IPS-NIHi11 (cell line): ENCODE measurements at regions not wholly inside any gene's neighbourhood (a gene's known extent, or its start where the extent isn't known, plus 50 kb on each side); places are given as distances from the start of the nearest gene placed in this dataset.

ENCODE experiments used
- DNase-seq: peaks from one replicate; pipeline ENCODE4 v3.0.0; 2012; ENCODE audit warnings: mixed read lengths, low spot score

DNA sequence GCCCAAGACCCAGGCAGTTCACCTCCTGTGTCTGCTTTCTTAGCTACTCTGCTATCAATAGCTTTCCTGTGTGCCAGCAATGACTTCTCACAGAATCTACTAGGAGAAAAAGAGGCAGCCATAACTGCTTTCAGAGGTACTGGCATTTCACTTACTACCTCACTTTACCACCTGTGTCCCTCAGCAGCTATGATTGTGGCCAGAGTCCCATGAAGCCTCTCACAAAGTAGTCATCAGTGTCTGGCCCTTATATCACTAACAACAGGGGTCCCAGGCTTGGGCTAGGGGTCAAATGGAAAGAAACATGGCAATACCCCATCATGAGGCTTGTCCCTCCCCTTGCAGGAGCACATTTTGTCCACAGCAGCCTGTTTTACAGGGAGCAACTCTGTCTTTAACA is 62.7 kb upstream of the EPS8L3 start:
- DNase-seq: no peak

DNA sequence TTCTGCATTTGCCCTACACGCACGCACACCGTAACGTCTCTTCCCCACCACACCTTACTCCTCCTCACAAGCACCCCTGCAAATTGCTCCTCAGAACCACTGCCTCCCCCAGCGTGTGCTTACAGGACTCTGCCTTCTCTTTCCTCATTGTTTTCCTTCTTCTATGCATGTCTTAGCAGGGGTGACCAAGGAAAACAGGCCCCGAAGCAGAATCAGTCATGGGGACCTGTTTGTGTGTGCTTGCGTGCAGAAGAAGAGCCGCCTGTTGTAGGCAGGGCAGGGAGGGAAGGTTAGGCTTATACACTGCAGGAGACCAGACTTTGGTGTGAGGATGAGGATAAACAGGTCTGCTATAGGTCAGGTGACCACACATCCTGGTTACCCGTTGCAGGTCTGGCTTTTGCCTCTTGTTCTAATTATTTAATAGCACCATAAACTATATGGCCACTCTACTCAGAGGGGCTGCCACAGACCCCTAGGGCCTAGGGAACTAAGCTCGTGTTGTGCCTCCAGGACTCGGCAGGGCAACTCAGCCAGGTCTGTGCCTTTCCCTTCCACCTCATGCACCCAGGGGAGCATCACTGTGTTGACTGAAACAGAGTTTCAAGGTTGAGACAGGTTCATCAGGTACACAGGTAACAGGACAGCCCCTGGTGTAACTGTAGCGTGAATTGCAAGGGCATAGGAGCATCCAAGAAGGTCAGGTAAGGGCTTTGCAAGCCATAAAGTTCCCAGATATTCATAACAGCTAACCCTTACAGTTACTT is 60.8 kb upstream of the EPS8L3 start:
- DNase-seq: no peak

DNA sequence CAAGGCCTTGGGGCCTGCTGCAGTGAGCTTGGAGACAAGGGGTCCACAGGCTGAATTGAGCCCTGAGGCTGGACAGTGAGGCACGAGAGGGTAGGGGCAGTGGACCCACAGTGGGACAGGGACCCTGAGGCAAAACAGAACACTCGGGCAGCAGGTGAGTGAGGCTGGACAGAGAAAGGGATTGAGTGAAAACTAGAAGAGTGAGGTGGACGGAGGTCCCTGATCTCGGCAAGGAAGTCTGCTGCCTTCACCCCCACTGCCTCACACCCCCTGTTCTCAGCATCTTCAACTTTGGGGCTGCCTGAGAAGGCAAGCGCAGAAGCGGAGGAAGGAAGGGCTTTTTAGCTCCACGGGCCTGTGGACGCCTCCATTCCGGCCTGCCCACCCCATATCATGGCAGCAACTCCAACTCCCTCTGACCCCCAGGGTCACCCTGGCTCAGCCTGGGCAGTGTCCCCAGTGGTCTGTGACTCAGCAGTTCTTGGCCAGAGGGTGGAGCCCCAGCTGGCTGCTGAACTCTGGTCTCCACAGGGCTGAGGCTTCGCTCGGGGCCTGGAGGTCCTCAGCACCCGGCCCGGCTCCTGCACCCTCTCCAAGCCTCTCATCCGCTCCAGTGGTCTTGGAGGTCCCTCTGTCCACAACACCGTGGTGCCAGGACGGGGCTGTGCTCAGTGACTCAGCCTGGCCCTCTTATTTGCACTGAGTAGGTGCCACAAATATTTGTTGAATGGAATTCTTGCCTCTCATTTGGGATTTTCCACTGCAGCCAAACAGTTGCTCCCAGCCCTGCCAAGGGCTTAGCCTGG is 60.0 kb upstream of the EPS8L3 start:
- DNase-seq: no peak

DNA sequence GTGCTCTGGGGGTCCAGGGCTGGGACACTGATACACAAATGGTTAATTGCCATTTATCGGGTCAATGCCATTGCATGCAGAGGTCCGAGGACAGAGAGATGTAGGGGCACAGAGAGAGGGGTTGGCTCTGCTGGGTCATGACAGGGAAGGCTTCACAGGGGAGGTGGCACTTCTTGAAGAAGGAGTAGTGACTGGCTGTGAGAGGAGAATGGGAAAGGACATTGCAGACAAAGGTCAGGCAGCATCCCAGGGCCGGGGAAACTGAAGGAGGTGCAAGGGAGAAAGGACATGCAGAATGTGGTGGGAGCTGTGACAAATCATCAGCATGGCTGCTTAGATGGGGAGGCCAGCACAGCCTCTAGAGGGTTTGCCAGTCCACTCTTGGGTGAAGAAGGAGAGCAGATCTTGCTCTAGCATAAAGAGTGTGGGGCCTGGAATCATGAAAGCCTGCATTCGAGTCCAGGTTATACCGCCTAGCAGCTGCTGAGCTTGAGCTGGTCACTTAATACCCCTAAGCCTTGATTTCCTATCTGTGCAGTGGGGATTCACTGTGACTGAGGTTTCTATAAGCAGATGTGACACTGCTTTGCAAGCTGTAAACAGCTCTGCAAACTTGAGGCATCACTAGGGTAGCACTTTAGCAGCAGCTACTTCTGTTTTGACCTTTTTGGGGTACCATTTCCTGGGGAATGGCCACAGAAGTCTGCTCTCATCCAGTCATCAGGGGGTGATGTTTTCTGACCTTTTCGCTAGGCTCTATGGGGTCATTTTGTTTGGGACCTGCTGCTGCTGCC is 59.2 kb upstream of the EPS8L3 start:
- no peak for DNase-seq

DNA sequence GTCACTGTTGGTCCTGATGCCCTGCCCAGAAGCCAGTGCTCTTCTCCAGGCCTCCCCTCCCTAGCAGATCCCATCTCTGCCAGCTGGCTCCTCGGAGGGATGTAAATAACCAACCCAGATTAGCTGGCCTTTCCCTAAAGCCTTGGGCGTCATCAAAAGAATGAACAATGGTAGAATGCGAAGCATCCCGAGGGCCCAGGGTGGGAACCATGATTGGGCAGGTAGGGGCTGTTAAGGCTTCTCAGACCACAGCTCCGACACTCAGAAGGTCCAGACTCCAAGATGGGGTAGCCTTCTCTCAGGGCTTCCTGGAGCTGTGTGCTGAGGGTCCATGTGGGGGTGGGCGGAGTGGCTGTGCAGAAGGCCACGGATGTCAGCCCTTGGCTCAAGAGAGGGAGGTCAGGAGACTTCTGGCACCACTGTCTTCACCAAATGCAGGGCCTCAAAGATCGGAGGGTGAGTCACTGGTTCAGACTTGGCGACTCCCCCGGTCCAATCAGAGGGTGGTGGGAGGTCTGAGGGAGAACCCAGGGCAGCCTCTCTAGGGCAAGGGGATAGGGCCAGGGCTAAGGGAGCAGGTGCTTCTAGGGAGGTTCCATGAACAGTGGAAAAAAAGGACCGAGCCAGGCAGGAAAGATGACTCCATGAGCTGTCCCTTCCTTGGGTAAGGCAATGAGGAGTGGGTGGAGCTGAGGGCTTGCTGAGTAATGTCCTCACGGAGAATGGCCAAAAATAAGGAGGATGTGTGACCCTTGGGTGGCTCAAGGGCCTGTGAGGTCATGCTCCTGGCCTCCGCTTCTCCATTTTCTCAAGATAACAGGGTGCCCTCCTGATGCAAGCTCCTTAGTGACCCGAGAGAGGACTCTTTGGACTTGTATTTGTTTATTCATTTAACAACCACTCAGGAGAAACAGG is 58.4 kb upstream of the EPS8L3 start:
- DNase-seq: no peak

DNA sequence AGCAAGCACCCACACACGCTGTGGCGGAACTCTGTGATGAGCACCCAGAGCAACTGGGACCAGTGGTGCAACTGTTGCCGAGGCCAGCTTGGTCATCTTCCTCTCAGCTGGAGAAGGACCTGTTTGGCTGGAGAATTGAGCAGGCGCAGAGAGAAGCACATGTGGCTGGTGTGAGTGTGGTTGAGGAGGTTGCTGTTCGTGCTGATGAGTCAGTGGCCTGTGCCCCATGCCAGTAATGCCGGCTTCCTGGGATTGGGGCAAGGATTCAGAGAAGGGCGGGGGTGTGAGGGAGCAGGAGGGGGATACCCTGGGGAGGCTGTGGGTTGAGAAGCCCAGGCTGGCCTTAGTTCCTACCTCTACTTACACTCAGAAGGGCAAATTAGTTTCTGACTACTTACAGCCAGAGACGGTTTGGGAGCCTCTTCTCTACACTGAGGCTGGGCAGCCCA is 57.5 kb upstream of the EPS8L3 start:
- DNase-seq: peak; percentile 37

GRCh38 chr1:109819906-109820305 is 56.2 kb upstream of the EPS8L3 start:
- DNase-seq: no peak

DNA sequence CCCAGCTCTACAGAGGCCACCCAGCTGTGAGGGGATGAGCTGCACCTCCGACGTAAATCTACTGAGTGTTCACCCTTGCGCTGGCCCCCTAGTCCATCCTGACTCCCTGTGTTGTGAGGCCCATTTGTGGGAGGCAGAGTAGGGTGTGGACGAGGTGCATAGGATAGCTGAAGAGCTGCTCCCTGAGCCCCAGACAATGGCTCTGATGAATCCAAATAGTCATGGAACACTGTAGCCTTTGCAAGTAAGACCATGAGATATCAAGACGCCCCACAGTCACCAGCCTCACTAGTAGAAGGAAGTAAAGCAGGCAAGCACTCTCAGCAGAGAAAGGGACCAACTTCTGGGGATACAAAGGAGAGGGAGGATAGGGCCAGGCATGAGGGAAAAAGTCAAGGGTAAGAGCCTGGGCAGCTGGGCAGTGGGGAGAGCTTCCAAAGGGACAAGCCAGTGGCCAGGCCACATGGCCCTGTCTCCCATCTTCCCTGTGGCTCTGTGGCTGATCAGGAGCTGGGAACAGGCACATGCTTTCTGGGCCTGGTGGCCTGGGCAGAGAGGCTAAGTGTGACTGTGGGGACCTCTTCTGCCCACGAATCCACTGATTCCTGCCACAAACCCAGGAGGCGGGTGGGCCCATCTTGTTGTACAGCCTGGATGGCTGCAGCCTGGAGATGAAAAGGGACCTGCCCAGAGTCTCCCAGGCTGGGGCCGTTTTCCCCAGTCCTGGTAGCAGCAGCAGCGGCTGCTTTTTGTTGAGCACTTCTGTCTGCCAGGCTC is 55.5 kb upstream of the EPS8L3 start:
- DNase-seq: no peak

DNA sequence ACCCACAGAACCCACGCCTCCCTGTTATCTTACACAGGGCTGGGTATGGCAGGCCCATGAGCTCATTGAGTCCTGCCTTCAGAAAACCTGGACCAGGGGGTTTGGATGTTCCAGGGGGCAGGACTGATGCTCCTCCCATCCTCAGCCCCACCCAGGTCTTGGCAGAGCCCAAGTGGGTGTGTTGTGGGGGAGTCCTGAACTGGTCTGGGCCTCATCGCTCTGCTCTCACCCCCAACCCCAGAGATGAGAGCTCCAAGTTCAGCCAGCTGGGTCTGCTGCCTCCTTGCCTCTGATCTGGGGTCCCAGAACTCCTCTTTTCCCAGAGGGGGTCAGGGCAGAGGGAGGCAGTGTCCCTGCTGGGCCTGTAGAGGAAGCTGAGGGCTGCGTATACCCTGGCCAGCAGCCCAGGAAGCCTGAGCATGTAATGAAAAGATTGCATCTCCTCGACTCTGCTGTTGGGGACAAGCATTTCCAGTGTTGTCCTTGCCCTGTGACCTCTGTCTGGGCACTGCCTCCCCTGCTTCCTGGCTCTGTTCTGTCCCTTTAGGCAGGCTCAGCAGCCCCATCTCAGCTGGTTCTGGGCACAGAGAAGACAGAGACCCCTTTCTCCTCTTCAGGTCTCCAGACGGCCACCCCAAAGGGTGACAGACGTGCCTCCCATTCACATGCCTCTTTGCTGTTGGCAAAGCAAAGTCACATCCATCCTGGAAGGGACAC is 54.7 kb upstream of the EPS8L3 start:
- no peak for DNase-seq

GRCh38 chr1:109817881-109818270 is 54.2 kb upstream of the EPS8L3 start:
- DNase-seq: no peak

GRCh38 chr1:109816975-109817535 is 53.3 kb upstream of the EPS8L3 start:
- no peak for DNase-seq

DNA sequence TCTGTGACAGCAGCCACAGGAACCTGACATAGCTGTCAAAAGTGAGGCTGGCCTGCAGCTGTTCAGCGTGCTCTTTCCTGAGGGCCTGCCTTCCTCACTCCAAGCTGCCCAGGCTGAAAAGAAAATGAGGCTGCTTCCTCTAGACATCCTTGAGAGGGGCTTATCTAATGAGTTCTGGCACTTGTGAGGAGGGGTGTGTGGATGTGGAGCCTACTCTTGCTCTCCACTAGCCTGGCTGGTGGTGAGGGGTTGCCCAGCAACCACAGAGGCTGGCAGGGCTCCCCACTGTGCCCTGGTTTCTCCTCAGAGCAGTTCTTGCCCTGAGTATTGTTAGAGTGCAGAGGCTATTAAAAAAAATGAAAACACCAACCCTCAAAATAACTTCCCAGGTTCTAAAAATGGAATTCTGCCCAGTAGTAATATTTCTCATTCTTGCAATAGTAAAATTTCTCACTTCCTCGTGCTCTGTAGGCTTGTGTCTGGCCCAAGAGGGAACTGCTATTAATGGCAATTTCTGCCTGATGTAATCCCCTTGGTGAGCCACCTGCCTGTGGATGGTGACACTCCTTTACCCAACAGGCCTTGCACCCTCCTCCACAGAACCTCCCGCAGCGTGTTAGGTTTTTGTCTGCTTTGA is 52.6 kb upstream of the EPS8L3 start:
- DNase-seq: no peak

- DNase-seq: no peak
Observed at GRCh38 chr1:109815809-109816174, 52.1 kb upstream of the EPS8L3 start.

DNA sequence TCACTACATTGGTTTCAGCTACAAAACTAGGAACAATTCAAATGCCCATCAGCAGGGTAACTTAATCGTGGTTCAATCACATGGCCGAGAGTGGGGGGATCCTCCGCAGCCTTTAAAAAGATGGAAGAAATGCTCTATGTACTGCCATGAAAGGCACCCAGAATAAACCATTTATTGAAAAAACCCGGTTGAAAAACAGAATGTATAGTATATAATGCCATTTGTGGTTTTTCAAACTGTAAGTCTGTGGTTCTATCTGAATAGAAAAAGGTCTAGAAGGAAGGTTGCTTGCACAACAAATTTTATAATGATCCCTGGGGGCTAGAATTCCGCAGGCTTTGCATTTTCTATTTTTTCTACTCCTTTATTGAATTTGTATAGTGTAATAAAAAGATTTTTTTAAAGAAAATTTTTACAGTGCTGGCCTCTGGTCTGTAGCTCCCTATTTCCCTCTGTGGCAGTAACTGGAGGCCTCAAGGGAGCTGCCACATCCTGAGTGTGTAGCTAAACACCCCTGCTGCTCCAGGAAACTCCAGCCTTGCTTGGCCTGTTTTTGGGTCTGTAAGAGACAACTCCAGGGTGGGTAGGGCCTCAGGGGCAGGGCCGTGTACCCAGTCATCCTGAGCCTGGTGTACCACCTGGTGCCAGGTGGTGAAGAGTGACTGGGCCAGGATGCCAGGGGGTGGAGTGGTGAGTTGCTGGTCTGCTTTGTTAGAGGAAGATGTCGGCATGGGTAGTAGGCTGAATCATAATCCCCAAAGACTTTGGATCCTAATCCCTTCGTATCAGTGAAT is 51.5 kb upstream of the EPS8L3 start:
- no peak for DNase-seq

DNA sequence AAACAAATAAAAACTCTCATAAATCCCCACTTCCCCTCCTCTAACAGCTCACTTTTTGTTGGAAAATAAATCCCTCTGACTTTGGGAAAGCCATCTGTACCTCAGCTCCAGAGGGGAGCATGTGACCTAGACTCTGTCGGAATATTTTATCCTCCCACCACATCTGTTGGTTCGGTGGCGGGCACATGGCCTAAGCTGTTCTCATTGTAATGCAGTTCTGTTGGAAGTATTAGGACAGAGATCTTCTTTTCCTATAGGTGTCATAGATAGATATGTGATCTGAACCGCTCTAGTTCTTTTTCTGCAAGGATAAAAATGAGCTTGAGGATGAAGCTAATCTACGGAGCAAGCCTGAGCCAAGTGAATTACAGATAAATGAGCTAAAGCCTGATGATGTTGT is 50.5 kb upstream of the EPS8L3 start:
- no peak for DNase-seq
